GM12892 (cell line): ENCODE measurements at regions not wholly inside any gene's neighbourhood (a gene's known extent, or its start where the extent isn't known, plus 50 kb on each side); places are given as distances from the start of the nearest gene placed in this dataset.

Source experiments
- POLR2A ChIP-seq: IDR thresholded peaks from 2 replicates; pipeline ENCODE4 v1.6.1; 2011; ENCODE audit warnings: low read depth, low read length, control low read depth
- POLR2AphosphoS5 ChIP-seq: IDR thresholded peaks from 2 replicates; pipeline ENCODE4 v1.6.1; 2011; ENCODE audit warnings: low read depth, low read length, control low read depth
- TAF1 ChIP-seq: IDR thresholded peaks from 2 replicates; pipeline ENCODE4 v1.6.1; 2011; ENCODE audit warnings: low read depth, mild to moderate bottlenecking, control low read depth, low read length, borderline replicate concordance

DNA sequence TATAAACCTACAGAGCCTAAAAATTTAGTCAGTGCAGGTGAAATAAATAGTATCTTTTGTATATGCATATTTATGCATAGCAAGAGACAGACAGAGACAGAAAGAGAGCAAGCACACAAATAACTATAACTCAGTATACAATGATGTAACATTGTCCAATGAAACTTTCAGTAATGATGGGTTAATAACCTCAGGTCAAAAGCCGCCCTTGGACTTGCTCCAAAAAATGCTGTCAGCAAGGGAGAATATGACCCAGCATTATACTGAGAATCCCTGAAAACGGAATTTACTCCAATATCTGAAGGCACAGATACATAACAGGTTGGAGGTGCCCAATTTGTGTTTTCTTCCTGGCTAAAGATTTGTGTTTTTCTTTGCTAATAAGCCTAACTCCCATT lies 590.6 kb upstream of the NOX3 start:
- TF ChIP-seq TAF1 (no peak), POLR2AphosphoS5 (no peak), POLR2A (no peak)
